GM21529 (cell line): ENCODE measurements at regions not wholly inside any gene's neighbourhood (a gene's known extent, or its start where the extent isn't known, plus 50 kb on each side); places are given as distances from the start of the nearest gene placed in this dataset.
"Not testable (repeated sequence)": the region's sequence is repeated elsewhere in the genome, so short reads cannot be mapped to it uniquely, and the experiment has no call there.

Experiments used
- ATAC-seq: cut with Tn5 transposase; IDR thresholded peaks from one replicate; pipeline ENCODE4 v1.9.1; 2021; ENCODE audit not compliant: unreplicated experiment

DNA sequence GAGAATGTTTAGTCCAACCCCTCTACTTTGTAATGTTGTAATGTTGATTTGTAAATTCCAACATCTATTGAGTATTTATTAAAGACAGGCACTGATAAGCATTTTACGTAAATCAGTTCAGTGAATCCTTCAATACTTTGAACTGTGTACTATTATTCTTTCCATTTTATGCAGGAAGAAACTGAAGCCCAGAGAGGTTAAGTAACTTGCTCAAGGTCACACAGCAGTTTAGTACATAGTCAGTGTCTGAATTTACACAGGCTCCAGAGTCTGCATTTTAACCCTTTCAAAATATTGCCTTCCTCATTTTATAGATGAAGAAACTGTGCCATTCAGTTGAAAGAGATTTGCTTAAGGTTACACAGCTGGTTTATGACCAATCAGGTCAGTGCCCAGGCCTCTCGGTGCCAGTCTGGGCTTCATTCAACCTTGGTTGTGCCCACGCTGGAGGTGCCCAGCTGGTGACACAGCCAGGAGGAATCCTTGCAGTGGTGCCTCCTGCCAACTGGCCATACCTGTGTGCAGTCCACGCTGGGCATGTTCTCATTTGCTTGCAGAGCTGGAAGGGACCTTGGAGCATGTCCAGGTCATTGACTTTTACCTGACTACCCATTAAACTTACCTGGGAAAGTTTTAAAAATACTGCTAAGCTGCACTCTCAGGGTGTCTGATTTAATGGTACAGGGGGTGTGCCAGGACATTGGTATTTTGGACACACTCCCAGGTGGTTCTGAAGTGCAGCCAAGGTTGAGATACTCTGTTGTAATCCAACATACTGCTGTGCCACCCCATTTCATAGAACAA lies 74.3 kb upstream of the CYRIA start:
- ATAC-seq, result no peak

GRCh38 chr2:16738361-16739225 lies 73.0 kb upstream of the CYRIA start:
- no peak for ATAC-seq

DNA sequence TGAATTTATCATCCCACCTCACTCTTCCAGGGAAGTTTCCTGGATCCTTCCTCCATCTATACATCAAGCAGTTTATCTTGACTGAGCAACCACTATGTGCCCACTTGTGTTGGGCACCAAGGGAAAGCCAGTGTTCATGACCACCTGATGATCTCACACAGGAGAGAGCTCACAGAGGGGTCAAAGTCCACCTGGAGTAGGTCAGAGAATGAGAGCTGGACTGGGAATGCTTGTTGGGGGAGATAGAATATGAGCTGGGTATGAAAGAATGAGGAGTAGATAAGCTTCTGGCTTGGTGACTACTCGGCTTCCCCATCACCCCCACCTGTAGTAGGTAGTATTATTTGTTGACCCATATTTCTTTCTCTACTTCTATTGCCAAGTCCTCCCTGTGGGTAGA lies 72.2 kb upstream of the CYRIA start:
- no peak for ATAC-seq

GRCh38 chr2:16736633-16737032 lies 71.0 kb upstream of the CYRIA start:
- no peak for ATAC-seq

- ATAC-seq, result peak; percentile 62
Observed at GRCh38 chr2:16729335-16729734, 63.7 kb upstream of the CYRIA start.

DNA sequence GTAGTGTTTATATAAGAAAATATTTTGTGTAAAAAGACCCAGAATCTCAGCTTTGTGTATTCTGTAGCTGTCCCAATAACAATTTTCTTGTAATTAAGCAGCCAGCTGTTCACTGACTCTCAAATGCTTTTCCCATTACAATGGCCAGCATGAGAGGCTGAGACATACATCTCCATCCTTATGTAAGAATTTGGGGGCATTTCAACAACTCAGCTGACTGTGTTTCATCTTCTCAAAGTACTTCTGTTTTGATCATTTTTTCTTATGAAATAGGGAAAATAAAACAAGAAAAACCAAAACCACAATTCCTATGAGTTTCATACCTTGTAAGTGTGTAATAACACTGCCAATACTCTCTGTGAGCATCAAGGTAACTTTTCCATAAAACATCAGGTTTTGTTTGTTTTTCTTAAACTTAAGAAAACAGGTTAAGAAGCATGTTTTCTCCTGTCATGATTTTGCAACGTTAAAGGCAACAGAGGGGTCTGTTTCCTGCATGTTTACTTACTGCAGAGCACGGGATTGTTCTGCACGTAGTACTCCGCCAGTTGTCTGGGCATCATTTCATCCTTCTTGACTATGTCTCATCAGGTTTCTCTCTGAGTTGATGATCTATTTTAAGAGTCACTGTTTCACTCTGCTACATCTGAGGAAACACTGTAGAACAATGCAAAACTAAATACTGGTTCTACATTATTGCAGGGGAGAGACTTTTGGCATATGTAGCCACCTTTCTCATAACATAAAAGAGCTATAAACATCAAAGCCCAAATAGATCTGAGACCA lies 62.9 kb upstream of the CYRIA start:
- ATAC-seq, result peak; percentile 58

GRCh38 chr2:16727849-16728248 lies 62.2 kb upstream of the CYRIA start:
- ATAC-seq, result not testable (repeated sequence)

- ATAC-seq, result no peak
Observed at GRCh38 chr2:16727256-16727655, 61.6 kb upstream of the CYRIA start.

DNA sequence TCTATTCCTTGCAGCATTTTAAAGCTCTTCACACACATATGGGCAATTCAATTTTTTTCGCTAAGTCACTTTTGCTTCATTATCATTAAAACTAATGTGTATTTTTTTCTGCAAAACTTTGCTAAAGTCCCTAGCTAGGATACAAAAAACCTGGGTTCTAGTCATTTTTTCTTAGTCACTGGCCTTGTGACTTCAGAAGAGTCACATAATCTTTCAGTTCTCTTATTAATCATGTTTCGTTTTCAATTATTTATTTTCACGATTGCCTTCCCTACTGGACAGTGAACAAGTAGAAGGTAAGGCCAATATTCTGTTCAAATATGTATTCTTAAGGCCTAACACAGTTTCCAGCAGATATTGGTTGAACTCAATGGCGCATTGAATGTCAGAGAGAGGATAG lies 60.9 kb upstream of the CYRIA start:
- no peak for ATAC-seq

DNA sequence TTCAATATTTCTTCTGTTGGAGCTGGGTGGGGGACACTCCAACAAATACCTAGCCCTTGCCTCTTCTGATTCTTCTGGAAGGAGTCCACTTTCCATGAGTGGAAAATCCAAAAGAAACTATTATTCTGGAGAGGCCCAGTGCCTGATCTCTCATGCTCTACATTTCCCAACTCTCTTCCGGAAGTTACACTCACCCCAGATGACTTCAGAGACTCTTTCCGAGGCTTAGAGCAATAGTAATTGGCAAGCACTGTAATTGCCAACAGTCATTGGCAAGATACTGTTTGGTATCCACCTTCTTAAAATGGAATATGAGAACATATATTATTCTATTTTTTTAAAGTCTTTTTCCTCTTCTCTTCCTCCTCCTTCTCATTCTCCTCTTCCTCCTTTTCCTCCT lies 60.5 kb upstream of the CYRIA start:
- no peak for ATAC-seq

DNA sequence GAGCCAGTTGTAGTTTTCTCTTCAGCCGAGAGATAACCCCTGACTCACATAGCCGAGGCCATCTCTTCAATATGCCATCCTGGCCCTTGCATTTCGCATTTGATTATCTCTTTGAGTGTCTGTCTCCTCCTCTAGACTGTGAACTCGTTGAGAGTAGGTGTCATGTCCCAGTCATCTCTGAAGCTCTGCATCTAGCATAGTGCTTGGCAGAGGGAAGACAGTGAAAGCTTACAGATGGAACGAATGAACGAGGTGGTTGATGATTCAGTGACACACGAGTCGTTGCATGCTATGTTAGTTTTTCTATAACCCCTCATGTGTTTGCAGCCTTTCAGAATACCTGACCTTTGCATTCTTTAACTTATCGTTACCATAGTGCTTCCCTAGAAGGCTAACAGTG lies 59.9 kb upstream of the CYRIA start:
- ATAC-seq, result no peak

- ATAC-seq, result no peak
Observed at GRCh38 chr2:16722677-16723076, 57.0 kb upstream of the CYRIA start.

GRCh38 chr2:16722126-16722525 lies 56.5 kb upstream of the CYRIA start:
- no peak for ATAC-seq

DNA sequence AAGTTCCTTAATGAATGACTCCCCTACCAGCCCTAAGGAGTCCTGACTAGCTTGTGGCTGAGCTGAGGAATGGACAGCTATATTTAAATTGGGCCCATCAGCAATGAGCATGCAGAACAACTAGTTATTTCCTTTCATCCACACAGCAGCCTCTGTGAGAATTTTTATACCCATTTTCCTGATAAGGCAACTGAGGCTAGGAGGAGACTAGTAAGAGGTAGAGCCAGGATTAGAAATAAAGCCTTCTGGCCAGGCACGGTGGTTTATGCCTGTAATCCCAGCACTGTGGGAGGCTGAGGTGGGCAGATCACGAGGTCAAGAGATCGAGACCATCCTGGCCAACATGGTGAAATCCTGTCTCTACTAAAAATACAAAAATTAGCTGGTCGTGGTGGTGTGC lies 55.9 kb upstream of the CYRIA start:
- ATAC-seq, result not testable (repeated sequence)

DNA sequence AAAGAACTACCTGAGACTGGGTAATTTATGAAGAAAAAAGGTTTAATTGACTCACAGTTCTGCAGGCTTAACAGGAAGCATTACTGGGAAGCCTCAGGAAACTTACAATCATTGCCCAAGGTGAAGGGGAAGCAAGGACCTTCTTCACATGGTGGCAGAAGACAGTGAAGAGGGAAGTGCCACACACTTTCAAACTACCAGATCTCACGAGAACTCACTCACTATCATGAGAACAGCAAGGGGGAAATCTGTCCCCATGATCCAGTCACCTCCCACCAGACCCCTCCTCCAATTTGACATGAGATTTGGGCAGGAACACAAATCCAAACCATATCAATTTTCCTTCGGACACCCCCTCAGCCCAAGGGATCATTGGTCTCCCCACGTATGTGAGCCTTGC lies 55.1 kb upstream of the CYRIA start:
- not testable (repeated sequence) for ATAC-seq

GRCh38 chr2:16719485-16719808 lies 53.8 kb upstream of the CYRIA start:
- no peak for ATAC-seq

GRCh38 chr2:16718576-16719484 lies 53.2 kb upstream of the CYRIA start:
- no peak for ATAC-seq

DNA sequence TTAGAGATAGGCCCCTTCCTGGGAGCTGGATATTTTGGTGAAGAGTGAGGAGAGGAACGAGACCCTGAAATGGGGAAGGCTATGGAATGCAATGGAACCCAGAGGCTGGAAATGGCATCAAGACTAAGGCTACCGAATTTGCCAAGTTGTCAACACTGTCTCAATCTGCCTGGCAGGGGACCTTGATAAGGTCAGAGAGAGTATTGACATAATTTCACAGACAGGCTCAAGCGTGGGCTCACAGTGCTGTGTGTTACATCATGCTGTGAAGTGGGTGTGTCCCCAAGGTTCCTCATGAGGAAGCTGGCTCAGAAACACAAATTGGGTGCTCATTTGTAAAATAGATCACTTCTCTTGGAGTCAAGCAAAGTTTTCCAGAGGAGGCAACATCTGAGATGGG lies 51.8 kb upstream of the CYRIA start:
- ATAC-seq, result no peak

GRCh38 chr2:16716944-16717343 lies 51.3 kb upstream of the CYRIA start:
- ATAC-seq, result no peak

- no peak for ATAC-seq
Observed at GRCh38 chr2:16716024-16716423, 50.4 kb upstream of the CYRIA start.
